ENCODE measurements at regions not wholly inside any gene's neighbourhood (a gene's known extent, or its start where the extent isn't known, plus 50 kb on each side); places are given as distances from the start of the nearest gene placed in this dataset.
A peak's percentile ranks its signal among the peaks of the same experiment; 100 is the strongest.
"Not testable (repeated sequence)": the region's sequence is repeated elsewhere in the genome, so short reads cannot be mapped to it uniquely, and the experiment has no call there.

DNA sequence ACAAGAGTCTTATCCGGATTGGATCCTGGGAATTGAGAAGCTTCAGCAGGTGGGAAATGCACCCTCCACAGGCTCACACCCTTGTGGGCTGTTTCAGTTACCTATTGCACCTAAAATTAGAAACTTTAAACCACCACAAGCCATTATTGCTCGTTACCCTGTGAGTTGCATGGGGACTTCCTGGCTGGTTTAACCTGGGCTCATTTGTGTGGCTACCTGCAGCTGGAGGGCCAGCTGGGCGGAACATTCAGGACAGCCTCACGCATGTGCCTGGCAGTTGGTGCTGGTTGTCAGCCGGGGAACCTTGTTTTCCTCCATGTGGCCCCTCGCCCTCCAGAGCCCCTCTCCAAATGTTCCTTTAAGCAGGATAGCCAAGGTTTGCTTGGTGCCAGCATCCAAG lies 118.5 kb upstream of the DEFB108B start:
- DNase-seq (ENCODE audit: low read depth in 1 of 2, low spot score in 1 of 2), result not testable (repeated sequence)

DNA sequence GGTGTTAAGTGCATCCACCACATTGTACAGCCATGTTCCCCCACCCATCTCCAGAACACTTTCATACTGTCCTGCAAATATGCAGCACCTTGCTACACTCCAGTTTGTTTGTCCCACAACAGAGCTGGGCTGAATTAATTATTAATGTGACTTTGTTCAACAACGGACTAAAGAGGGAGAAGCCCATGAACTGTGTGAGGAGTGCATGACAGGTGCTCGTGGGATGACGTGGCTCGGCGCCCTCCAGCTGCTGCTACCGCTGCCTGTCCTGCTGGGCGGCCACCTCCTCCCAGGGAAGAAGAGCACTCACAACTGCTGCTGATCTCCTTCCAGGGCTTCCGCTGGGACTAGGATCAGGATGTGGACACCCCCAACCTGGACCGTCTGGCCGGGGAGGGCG lies 111.2 kb upstream of the DEFB108B start:
- DNase-seq (ENCODE audit: low read depth in 1 of 2, low spot score in 1 of 2), result not testable (repeated sequence)

DNA sequence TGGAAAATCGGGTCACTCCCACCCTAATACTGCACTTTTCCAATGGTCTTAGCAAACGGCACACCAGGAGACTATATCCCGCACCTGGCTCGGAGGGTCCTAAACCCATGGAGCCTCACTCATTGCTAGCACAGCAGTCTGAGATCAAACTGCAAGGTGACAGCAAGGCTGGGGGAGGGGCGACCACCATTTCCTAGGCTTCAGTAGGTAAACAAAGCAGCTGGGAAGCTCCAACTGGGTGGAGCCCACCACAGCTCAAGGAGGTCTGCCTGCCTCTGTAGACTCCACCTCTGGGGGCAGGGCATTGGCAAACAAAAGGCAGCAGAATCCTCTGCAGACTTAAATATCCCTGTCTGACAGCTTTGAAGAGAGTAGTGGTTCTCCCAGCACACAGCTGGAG lies 109.0 kb upstream of the DEFB108B start:
- not testable (repeated sequence) for DNase-seq (ENCODE audit: low read depth in 1 of 2, low spot score in 1 of 2)

DNA sequence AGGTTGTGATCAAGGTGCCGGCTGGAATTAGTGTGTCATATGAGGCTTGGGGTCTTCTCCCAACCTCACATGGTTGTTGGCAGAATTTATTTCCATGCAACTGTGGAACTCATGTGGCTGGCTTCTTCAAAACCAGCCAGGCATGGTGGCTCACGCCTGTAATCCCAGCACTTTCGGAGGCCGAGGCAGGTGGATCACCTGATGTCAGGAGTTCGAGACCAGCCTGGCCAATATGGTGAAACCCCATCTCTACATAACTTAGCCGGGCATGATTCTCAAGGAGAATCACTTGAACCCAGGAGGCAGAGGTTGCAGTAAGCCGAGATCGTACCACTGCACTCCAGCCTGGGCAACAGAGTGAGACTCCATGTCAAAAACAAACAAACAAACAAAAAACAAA lies 102.3 kb upstream of the DEFB108B start:
- DNase-seq (ENCODE audit: low read depth in 1 of 2, low spot score in 1 of 2), result not testable (repeated sequence)

DNA sequence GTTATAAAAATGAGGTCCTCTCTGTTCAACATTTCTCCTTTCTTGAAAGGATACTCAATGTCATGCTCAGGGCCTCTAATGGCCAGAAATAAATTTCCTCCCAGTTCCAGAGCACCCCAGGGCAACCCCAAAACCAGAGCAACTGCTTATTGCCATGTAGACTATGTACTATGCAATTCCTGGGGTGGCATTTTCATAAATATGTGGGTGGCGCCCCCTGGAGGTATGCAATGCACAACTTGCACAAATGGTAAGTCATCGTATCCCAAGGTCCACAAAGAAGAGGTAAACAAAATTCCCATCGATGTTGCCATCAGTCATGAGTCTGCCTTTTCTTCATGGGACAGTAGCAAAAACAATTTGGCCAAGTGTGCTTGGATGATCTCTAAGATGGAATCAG lies 98.6 kb upstream of the DEFB108B start:
- peak in 1 of 2 donors; percentile 3 for DNase-seq (ENCODE audit: low read depth in 1 of 2, low spot score in 1 of 2)

DNA sequence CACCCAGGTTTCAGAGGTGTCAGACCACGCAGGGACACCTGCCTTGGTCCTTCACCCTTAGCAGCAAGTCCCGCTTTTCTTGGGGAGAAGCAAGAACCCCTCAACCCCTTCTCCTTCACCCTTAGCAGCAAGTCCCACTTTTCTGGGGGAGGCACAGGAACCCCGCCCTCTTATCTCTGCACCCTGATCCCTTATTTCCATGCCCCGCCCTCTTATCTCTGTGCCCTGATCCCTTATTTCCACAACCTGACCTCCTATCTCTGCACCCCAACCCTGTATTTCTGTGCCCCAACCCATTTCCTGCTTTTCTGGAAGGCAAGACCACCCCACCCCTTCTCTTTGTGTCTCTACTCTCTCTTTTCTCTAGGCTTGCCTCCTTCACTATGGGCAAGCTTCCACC lies 94.7 kb upstream of the DEFB108B start:
- DNase-seq (ENCODE audit: low read depth in 1 of 2, low spot score in 1 of 2), result not testable (repeated sequence)

DNA sequence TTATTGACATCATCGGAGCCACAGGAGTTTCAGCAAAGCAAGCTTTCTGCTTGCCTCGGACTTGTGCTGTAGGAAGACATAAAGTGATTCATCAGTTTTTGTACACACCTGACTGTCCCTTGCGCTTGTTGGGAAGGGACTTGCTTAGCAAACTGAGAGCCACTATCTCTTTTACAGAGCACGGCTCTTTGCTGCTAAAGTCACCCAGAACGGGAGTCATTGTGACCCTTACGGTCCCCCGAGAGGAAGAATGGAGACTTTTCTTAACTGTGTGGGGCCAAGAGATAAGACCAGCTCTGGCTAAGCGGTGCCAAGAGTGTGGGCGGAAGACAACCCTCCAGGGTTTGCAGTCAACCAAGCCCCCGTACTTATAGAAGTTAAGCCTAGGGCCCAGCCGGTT lies 89.6 kb upstream of the DEFB108B start:
- not testable (repeated sequence) for DNase-seq (ENCODE audit: low read depth in 1 of 2, low spot score in 1 of 2)

DNA sequence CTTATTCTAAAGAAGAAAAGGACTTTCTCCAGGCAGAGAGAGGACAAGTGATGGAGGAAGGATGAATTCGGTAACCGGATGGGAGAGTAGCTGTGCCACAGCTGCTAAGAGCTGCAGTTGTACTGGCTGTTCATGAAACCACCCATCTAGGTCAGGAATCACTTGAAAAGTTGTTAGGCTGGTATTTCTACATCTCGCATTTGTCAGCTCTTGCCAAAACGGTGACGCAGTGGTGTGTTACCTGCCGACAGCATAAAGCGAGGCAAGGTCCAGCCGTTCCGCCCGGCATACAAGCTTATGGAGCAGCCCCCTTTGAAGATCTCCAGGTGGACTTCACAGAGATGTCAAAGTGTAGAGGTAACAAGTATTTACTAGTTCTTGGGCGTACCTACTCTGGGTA lies 87.3 kb upstream of the DEFB108B start:
- not testable (repeated sequence) for DNase-seq (ENCODE audit: low read depth in 1 of 2, low spot score in 1 of 2)

DNA sequence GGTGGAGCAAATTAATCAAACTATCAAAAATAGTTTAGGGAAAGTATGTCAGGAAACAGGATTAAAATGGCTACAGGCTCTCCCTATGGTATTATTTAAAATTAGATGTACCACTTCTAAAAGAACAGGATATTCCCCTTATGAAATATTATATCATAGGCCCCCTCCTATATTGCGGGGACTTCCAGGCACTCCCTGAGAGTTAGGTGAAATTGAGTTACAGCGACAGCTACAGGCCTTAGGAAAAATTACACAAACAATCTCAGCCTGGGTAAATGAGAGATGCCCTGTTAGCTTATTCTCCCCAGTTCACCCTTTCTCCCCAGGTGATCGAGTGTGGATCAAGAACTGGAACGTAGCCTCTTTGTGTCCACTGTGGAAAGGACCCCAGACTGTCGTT lies 86.7 kb upstream of the DEFB108B start:
- not testable (repeated sequence) for DNase-seq (ENCODE audit: low read depth in 1 of 2, low spot score in 1 of 2)

DNA sequence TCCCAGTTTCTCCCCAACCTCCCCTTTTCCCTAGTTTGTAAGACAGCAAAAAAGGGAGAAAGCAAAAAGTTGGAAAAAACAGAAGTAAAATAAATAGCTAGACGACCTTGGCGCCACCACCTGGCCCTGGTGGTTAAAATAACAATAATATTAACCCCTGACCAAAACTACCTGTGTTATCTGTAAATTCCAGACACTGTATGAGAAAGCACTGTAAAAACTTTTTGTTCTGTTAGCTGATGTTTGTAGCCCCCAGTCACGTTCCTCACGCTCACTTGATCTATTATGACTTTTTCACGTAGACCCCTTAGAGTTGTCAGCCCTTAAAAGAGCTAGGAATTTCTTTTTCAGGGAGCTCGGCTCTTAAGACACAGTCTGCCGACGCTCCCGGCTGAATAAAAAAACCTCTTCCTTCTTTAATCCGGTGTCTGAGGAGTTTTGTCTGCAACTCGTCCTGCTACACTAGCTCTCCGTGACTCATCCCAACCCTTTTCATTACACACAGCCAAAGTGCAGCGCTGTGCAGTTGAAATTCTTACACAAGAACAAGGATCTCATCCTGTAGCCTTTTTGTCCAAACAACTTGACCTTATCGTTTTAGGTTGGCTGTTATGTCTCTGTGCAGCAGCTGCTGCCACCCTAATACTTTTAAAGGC lies 83.9 kb upstream of the DEFB108B start:
- DNase-seq (ENCODE audit: low read depth in 1 of 2, low spot score in 1 of 2), result not testable (repeated sequence)

DNA sequence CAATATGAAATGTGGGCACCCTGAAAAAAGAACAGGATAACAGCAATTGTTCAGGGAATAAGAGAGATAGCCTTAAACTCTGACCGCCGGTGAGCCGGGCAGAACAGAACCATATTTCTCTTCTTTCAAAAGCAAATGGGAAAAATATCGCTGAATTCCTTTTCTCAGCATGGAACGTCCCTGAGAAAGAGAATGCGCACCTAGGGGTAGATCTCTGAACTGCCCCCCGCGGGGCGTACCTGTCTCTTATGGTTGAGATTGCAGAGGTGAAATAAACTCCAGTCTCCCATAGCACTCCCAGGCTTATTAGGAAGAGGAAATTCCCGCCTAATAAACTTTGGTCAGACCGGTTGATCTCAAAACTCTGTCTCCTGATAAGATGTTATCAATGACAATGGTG lies 82.1 kb upstream of the DEFB108B start:
- not testable (repeated sequence) for DNase-seq (ENCODE audit: low read depth in 1 of 2, low spot score in 1 of 2)

DNA sequence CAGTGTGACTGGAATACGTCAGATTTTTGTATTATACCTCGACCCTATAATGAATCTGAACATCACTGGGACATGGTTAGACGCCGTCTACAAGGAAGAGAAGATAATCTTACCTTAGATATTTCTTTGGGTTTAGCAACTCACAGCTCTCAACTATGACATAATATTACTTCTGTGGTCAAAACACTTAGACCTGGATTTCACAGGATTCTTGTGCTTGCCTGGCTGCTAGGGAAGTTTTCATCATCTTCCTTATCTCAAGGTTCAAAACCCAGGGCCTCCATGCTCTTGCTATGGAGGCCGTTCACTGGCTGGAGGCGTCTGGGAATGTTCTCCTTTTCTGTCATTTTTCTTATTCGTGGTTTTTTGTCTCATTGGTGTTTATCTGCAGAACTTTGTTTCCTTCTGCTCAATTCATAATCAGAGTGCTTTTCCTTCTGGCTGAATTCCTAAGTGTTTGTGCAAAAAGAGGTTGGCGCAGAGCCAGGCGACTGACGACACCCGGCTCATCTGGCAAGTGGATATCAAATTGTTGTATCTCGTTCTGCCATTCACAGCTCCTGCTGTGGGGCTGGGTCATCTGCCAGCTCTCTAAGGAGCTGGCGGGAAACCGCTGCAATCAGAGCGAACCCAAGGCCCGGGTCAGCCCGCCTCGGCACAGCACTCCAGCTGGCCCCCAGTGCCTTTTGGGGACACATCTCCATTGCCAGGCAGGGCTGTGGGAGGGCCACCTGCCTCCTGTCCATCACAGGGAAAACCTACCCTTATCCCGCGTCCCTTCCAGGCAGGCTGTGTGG lies 68.1 kb upstream of the DEFB108B start:
- DNase-seq (ENCODE audit: low read depth in 1 of 2, low spot score in 1 of 2), result not testable (repeated sequence)

DNA sequence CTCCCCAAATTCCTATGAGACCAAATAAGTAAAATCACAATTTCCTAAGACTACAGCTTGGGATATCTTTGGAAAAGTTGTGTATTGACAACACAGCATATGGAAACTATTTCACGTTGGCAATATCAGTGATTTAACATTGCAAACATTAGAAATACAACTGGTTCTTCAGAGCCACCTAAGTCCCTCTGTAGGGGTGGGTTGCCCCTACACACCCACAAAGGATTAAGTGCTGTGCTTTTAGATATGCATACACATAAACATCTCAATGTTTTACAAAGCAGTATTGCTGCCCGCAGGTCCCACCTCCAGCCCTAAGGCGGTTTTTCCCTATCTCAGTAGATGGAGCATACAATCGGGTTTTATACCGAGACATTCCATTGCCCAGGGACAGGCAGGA lies 66.0 kb upstream of the DEFB108B start:
- not testable (repeated sequence) for DNase-seq (ENCODE audit: low read depth in 1 of 2, low spot score in 1 of 2)

DNA sequence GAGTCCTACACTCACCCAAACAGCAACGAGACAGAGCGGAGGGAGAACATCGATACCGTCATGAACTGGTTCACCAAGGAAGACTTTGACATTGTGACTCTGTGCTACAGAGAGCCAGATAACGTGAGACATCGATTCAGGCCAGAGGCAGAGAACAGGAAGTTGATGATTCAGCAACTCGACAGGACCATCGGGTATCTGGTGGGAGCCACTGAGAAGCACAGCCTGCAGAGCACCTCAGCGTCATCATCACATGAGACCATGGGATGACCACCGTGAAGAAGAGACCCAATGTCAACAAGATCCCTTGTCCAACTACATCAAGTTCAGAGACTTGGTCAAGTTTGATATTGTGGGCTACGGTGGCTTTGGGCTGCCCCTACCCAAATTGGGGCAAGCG lies 60.8 kb upstream of the DEFB108B start:
- DNase-seq (ENCODE audit: low read depth in 1 of 2, low spot score in 1 of 2), result not testable (repeated sequence)

DNA sequence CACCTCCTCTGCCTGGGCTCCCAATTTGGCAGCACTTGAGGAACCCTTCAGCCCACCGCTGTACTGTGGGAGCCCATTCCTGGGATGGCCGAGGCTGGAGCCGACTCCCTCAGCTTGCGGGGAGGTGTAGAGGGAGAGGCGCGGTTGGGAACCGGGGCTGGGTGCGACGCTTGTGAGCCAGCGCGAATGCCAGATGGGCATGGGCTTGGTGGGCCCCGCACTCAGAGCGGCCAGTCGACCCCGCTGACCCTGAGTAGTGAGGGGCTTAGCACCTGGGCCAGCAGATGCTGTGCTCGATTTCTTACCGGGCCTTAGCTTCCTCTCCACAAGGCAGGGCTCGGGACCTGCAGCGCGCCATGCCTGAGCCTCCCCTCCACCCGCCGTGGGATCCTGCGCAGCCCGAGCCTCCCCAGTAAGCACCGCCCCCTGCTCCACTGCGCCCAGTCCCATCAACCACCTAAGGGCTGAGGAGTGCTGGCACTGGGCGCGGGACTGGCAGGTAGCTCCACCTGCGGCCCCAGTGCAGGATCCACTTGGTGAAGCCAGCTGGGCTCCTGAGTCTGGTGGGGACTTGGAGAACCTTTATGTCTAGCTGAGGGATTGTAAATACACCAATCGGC lies 58.3 kb upstream of the DEFB108B start:
- no peak for DNase-seq (ENCODE audit: low read depth in 1 of 2, low spot score in 1 of 2)

DNA sequence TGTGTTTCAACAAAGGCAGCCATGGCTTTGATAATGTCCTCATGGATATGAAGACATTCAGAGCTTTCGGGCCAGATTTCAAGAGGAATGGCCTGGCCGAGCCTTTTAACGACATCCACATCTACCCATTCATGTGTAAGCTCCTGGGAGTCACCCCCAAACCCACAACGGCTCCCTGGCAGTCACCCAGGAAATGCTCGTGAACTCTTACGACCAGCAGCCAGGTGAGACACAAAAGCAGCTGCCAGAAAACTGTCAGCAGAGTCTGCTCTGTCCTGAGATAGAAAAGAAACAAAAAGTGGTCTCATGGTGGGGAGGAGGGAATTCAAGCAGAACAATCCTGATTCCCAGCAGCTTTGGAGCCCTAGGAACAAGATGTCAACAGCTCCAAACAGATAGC lies 52.9 kb upstream of the DEFB108B start:
- not testable (repeated sequence) for DNase-seq (ENCODE audit: low read depth in 1 of 2, low spot score in 1 of 2)

DNA sequence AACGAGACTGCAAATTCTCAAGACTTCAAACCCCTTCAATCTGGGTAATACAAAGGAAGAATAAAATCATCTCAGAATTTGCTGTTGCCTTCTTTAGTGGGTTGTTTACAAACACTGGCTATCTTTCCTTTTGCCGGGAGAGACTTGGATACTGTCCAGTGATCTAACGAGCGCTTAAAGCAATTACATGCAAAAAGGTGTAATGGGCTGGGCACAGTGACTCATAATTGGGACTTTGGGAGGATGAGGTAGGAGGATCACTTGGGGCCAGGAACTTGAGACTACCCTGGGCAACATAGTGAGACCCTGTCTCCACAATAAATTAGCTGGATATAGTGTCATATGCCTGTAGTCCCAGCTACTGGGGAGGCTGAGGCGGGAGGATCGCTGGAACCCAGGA lies 52.2 kb upstream of the DEFB108B start:
- DNase-seq (ENCODE audit: low read depth in 1 of 2, low spot score in 1 of 2), result not testable (repeated sequence)

DNA sequence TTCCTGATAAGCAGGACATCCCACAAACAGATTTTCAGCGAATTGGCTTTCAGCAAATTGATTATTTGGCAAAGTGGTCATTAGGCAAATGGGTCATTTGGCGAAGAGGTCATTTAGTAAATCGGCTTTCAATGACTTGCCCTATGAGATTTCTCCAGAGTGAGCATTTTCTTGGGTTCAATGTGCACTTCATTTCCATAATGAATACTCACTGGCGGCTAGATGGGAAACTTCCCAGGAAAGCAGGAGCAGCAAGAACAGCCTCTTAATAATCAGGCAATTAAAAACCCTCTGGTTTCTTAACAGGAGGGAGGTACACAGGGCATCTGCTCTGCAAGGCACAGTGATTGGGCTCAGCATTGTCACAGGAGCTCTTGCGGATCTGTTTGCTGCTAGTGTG lies 51.5 kb upstream of the DEFB108B start:
- DNase-seq (ENCODE audit: low read depth in 1 of 2, low spot score in 1 of 2), result not testable (repeated sequence)

DNA sequence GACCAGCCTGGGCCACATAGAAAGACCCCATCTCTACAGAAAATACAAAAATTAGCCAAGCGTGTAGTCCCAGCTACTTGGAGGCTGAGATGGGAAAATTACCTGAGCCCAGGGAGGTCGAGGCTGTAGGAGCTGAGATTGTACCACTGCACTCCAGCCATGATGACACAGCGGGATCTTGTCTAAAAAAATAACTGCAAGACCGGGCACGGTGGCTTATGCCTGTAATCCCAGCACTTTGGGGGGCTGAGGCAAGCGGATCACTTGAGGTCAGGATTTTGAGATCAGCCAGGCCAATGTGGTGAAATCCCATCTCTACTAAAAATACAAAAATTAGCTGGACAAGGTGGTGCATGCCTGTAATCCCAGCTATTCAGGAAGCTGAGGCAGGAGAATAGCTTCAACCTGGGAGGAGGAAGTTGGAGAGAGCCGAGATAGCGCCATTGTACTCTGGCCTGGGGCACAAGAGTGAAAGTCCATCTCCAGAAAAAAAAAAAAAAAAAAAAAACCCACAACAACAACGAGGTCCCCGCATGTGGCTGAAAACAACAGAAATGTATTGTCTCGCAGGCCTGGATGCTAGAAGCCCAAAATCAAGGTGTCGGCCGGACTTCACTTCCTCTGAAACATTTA lies 50.7 kb upstream of the DEFB108B start:
- DNase-seq (ENCODE audit: low read depth in 1 of 2, low spot score in 1 of 2), result not testable (repeated sequence)

DNA sequence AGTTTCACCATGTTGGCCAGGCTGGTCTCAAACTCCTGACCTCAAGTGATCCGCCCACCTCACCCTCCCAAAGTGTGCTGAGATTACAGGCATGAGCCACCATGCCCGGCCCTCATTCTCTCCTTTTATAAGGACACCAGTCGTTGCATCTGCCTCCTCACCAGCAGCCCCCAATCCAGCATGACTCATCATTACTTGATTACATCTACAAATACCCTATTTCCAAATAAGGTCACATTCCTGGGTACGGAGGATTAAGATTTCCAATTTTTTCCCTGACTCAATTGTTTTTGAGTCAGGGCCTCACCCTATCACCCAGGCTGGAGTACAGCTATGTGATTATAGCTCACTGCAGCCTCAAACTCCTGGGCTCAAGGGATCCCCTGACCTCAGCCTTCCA lies 49.8 kb upstream of the DEFB108B start:
- not testable (repeated sequence) for DNase-seq (ENCODE audit: low read depth in 1 of 2, low spot score in 1 of 2)

Data from activated CD4-positive, alpha-beta T cell treated with anti-CD3 and anti-CD28 coated beads, Interleukin-2, amount 50 U/mL, for 24 hours (primary cell).